ENCODE measurements at regions not wholly inside any gene's neighbourhood (a gene's known extent, or its start where the extent isn't known, plus 50 kb on each side); places are given as distances from the start of the nearest gene placed in this dataset.

DNA sequence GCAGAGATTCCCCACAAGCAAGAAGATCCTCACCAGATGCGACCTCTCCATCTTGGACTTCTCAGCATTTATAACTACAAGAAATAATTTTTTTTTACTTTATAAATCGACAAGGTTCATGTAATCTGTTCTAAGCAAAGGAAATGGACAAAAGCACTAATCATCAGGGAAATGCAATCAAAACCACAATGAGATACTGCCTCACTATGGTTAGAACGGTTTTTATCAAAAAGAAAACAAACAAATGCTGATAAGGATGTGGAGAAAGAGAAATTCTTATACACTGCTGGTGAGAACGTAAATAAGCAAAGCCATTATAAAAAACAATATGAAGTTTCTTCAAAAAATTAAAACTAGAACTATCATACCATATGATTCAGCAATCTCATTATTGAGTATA is 1382.6 kb downstream of the ARAP2 start:
- TF ChIP-seq, protein P1, sequence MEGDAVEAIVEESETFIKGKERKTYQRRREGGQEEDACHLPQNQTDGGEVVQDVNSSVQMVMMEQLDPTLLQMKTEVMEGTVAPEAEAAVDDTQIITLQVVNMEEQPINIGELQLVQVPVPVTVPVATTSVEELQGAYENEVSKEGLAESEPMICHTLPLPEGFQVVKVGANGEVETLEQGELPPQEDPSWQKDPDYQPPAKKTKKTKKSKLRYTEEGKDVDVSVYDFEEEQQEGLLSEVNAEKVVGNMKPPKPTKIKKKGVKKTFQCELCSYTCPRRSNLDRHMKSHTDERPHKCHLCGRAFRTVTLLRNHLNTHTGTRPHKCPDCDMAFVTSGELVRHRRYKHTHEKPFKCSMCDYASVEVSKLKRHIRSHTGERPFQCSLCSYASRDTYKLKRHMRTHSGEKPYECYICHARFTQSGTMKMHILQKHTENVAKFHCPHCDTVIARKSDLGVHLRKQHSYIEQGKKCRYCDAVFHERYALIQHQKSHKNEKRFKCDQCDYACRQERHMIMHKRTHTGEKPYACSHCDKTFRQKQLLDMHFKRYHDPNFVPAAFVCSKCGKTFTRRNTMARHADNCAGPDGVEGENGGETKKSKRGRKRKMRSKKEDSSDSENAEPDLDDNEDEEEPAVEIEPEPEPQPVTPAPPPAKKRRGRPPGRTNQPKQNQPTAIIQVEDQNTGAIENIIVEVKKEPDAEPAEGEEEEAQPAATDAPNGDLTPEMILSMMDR (conservative IDR thresholded peaks at IDR 0.05; ENCODE audit: low read depth, low read length): no peak
- TF ChIP-seq EZH2 (IDR thresholded peaks at IDR 0.05; ENCODE audit: low read length, unreplicated experiment): no peak
